HG03565 (cell line): ENCODE measurements at regions not wholly inside any gene's neighbourhood (a gene's known extent, or its start where the extent isn't known, plus 50 kb on each side); places are given as distances from the start of the nearest gene placed in this dataset.
"Not testable (repeated sequence)": the region's sequence is repeated elsewhere in the genome, so short reads cannot be mapped to it uniquely, and the experiment has no call there.

Experiments used
- ATAC-seq: cut with Tn5 transposase; IDR thresholded peaks from one replicate; pipeline ENCODE4 v1.9.1; 2021; ENCODE audit warnings: mild to moderate bottlenecking, moderate library complexity; ENCODE audit not compliant: unreplicated experiment

DNA sequence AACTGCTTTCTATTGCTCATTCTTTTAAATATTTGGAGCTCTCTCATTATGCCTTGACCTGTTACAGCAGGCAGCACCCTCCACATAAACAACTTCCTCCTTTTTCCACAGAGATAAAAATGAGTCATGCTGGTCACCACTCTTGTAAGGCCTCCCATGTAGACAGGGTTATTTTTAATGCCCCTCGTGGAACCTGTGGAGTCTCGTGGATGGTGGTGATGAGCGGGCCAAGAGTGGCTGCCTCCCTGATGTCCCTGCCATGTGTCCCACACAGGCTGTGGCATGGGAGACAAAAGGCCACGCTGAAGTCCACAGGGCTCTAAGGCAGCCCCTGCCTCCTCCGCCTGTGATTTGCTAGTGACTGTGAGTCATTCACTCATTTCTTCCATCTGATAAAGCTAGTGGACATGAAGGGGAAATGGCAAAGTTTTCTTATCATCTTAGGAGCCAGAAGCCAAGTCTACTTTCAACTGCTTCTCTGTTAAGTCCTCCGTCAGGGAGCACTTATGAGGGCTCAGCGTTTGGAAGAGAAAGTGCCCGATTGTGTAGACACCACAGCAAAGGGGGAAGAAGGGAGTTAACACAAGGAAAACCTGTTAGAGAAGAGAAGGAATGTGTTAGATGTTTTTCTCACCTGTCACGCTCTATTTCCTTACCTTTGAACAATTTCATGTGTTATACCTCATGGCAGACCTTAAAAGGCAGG is 121.6 kb upstream of the FAT1 start:
- no peak for ATAC-seq

DNA sequence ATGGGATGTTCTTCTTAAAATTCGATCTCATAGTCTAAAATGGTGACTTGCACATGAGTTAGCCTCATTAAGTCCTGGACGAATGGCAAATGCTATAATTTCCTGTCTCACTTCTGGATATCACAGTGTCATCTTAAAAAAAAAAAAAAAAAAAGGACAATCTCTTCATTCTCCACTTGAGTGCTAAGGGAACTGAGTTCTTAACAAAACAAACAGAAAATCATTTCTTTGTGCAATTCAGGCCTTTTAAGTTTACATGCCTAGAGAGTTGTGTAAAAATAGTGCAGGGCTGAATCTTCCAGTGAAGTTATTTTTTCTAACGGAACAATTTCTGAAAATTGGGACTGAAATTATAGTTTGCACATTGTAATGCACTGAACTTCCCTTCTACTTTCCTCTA is 122.8 kb upstream of the FAT1 start:
- no peak for ATAC-seq

DNA sequence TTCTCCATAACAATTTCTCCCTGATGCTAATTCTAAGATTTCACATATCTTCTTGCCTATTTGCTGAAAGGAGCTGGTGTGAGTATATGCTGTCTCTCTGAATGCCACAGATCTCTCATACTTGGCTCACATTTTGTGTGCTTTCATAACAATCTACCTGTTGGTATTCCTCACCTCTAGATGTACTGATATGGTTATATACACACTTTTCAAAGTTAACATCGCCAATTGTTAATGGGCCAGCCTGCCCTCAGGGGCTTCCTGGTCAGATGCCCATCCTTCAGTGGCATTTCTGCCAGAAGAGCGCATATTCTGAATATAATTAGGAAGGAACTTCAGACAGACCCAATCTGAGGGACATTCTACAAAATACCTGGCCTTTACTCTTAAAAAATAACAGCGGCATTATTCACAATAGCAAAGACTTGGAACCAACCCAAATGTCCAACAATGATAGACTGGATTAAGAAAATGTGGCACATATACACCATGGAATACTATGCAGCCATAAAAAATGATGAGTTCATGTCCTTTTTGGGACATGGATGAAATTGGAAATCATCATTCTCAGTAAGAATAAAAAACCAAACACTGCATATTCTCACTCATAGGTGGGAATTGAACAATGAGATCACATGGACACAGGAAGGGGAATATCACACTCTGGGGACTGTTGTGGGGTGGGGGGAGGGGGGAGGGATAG is 123.9 kb upstream of the FAT1 start:
- ATAC-seq: not testable (repeated sequence)

DNA sequence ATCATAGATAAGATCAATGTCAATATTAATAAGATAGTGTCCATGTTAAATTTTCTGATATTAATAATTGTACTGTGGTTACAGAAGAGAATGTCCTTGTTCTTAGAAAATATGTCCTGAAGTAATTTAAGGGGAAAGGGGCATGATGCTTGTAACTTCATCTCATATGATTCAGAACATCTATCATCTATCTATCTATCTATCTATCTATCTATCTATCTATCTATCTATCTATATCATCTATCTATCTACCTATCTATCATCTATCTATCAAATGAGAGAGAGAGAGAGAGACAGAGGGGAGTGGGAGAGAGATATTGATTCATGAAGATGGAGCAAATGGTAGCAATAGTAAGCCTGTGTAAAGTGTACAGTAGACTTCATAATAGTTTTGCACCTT is 124.8 kb upstream of the FAT1 start:
- no peak for ATAC-seq

DNA sequence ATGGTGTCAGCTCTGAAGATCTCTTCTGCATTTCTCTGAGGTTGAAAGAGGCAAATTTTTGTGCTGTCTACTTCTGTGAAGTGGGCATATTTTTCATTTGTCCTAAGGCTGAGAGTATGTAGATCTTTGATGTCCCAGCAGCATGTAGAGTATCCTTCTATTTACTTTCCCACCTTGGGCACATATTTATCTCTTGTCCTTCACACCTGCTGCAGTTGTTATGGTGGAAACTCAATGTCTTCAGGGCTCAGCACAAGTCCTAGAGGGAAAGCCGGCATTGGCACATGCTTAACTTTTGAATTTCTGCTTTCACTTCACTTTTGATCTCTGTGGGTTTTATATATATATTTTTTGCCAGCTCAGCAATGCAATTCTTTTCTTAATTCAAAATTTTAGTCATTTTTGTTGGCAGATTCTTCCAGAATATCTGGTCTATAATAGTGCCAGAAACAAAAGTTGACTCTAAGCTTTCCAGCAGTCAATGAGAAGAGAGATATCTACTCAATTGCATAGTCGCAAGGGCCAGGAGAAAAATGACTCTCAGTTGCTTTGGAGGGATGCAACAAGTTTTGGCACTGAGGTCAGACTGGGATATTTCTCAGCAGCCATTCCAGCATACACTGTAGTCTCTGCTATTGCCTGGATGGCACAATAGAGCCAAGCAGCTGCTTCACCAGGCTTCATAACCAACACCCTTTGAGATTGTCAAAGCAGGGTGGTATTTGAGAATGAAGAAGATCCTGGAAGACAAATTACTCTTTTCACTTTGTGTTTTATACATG is 127.8 kb upstream of the FAT1 start:
- no peak for ATAC-seq

DNA sequence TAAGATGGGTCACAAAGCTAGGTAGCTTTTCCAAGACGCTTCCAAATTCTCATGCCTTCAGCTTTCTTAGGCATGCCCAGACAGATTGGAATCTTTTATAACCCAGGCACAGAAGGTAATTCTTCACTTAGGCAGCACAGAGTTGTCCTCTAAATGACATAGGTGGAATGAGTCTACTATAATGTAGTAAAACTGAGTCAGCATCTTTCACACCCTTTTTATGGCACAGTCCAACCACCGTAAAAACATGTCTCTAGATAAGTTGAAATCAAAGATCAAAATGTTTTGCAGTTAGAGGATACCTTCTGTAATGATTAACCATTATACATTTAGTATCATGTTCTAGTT is 128.4 kb upstream of the FAT1 start:
- no peak for ATAC-seq

DNA sequence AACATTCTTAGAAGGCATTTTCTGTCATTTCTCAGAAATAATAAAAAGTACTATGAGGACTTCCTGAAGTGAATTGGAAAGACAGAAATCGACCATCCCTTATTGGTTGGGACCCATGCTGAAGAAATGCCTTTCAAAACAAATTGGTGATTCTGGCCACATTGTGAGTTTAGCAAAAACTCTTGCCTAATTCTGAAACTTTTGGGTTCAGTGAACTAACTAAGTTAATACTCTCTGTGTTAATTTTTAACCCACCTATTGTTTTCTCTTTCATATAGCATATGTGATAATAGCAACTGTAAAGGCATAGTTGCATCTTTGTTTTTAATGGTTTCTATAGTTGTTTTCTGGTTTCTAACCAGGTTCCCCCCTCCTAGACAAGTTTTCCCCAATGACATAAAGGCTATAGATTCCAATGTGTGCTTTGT is 129.3 kb upstream of the FAT1 start:
- ATAC-seq: peak; percentile 61

DNA sequence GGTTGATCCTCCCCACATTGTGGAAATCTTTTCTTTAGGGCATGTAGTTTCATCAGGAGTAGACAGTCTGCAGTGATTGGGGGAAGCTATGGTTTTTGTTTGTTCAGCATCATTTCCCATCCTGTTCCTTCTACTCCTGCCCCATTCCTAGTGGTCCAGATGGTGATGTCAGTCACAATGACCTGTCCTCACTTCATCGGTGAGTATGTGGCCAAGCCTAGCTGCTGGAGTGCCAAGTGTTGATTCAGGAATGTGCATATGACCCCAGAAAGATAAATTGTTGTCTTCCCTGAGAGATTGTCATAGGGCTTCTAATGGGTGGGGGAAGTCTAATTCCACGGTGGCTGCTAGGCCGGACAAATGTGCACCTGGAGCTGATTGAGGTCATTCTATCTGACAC is 130.6 kb upstream of the FAT1 start:
- no peak for ATAC-seq

DNA sequence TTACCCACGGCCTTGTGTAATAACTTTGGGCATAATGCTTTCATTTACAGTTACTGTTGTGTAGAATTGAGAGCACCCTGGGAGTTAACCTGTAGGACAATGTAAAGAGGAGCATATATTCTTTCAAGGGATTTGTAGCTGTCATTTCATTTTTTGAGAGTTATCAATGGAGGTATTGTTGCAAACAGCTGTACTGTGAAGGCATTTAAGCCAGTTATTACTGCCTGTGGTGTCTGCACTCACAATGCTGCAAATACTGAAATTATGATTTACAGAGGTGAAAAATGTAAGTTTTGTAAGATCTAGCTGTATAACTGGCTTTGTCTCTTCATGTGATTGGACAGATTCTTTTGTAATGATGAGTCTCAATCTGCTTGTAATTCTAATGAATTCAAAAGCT is 131.5 kb upstream of the FAT1 start:
- ATAC-seq: no peak

DNA sequence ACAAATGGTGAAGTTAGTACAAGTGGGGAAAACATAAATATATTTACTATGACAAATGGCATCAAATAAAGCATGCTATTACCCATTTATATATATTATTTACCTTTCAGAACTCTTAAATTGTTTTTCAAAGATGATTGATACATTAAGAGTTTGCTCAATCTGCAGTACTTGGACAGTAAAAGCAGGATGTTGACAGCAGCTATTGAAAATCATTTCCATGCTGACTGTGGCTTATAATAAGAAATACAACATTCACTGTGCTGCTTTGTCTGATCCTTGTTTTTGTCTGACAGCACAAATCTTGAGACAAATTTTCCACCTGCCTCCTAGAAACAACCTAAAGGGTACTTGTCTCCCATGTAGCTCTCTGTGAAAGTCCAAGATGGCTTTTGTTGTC is 134.1 kb upstream of the FAT1 start:
- ATAC-seq: no peak

DNA sequence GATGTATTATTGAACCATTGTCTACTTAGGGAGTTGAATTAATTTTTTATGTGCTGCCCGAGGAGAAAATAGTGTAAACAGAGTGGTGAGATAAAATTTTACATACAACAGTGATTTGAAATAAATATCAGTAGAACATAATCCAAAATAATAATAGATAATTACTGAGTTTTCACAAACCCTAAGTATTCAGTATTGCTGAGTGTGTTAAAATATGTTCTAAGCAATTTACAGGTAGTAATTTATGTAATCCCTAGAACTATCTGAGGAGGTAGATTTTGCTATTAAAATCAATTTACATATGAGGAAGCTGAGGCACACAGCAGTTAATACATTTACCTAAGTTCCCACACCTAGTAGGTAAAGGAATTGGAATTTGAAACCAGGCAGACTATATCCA is 134.7 kb upstream of the FAT1 start:
- no peak for ATAC-seq

DNA sequence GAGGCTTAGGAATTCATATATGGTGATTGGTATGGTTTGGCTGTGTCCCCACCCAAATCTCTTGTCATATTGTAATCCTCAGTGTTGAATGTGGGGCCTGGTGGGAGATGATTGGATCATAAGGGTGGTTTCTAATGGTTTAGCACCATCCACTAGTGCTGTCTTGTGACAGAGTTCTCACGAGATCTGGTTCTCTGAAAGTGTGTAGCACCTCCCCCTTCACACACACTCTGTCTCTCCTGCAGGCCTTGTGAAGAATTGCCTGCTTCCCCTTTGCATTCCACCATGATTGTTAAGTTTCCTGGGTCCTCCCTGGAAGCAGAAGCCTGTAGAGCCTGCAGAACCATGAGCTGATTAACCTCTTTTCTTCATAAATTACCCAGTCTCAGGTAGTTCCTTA is 135.8 kb upstream of the FAT1 start:
- no peak for ATAC-seq

DNA sequence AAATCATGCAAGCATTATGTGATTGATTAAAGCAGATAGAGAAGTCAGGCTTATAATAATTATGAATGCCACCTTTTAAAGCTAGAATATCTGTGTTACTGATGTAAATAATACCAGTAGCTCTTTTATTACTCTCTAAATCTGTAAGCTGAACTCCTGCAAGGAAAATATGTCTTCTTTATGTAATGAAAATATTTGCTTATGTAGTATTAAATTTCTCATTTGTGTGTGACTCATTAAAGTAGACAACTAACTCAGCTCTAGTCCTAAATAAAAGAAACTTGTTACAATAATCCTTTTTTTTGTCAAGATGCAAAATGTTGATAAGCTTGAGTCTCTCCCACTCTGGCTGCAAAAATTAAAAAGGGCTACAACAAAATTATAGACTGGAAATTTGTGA is 137.7 kb upstream of the FAT1 start:
- no peak for ATAC-seq

DNA sequence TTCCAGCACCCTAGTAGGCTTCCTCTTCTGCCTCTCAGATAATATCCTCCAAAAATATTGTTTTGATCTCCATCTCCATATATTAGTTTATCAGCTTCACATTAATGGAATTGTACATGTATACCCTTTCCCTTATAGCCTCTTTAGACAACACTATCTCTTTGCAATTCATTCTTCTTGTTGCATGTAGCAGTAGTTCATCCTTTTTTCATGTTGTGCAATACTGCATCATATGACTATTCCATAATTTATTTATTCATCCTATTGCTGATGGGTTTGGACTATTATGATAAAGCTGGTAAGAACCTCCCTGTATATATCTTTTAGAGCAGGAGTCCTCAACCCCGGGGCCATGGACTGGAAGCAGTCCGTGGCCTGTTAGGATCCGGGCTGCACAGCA is 148.2 kb upstream of the FAT1 start:
- no peak for ATAC-seq

DNA sequence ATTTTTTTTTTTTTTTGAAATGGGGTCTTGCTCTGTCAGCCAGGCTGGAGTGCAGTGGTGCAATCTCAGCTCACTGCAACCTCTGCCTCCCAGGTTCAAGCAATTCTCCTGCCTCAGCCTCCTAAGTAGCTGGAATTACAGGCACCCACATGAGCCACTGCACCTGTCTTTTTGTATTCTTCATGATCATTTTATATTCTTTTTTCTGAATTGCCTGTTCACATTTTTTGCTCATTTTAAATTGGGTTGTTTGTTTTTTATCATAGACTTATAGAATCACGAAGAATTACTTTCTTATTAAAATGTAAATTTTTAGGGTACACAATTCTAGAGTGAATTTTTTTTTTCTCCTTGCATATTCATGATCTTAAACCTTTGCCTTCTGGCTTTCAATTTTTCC is 149.4 kb upstream of the FAT1 start:
- not testable (repeated sequence) for ATAC-seq

DNA sequence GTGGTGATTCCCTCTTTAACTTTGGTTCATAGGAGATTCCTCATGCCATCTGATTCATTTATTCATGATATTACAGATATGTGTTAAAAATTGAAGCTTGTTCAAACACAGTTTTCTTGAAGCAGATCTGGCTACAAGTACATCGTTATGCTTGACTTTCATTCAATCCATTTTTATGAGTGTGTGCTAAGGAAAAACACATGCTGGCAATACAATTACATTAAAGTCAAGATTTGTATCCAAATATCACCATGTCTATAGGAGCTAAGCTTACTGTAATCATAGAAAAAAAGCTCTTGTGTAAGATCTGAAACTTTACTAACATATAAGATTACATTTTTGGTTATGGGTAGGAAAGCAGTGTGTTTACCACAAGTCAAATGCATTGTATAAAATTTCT is 151.8 kb upstream of the FAT1 start:
- no peak for ATAC-seq

DNA sequence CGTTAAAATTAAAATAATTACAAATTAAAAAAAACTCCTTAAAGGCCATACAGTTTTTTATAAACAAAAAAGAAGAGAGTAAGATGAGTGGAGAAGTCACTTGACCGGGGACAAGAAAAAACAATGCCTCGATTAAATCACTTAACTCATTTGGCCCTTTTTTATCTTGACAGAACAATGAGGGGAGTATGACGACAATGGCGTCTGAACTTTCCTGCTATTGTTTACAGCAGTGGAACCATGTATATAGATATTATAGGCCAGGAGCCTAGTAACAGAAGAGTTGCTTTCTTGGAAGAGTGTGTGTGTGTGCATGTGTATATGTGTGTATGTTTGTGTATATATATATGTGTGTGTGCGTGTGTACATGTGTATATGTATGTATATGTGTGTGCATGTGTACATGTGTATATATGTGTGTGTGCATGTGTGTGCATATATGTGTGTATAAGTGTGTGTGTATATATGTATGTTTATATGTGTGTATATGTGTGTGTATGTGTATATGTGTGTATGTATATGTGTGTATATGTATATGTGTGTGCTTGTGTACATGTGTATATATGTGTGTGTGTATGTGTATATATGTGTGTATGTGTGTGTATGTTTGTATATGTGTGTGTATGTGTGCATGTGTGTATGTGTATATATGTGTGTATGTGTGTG is 153.4 kb upstream of the FAT1 start:
- no peak for ATAC-seq

DNA sequence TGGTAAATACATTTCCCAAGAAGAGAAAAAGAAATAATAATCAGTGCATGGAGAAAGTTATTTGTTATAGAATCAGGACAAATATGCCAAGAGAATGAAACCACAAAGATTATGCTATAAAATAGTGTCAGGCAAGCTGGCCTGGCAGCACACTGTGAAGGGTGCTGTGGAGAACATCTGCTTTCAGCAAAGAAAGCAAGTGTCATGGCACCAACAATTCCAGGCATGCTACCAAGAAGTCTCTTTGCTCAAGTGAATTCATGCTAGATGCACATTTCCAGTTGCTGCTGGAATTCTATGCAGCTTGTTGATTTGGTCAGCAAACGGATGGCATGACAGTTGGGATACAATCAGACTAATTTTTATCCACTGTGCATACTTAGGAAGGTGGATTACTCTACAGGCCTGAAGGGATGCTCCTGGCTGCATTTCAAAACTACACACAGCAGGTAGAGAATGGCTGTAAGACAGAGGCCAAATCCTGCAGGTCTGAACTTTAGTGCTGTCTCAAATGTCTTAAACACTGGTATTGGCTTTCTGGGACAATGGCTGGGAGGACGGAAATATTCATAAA is 154.6 kb upstream of the FAT1 start:
- no peak for ATAC-seq

DNA sequence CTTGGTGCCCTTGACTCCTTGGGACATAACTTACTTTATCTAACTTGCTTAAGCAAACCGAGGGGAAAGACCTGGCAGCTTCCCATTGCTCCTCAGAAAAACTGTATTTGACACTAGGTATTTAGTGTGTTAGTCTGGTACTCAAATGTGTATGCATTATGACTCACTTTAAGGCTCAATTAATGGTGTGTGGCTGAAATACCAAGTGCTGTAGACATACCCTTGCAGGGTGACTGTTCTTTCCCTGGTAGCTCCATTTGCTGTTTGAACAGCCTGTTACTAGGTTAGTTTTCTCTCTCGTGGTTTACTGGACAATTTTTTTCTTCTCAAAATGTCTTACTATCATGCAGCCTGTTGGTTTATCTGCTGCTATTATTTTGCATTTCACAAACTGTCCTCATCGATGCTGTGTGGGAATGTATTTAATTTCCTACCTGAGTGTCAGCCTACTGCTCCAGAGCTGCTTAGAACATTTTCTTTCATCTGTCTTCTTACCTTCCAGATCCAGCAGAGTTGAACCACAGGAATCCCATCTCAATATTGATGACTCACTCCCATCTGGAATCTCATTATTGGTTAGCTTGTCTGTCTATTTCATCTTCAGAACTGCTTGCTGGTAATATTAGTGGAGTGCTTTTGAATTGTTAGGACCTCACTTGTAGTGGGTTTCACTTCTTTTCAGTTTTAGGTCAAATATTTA is 158.0 kb upstream of the FAT1 start:
- no peak for ATAC-seq

DNA sequence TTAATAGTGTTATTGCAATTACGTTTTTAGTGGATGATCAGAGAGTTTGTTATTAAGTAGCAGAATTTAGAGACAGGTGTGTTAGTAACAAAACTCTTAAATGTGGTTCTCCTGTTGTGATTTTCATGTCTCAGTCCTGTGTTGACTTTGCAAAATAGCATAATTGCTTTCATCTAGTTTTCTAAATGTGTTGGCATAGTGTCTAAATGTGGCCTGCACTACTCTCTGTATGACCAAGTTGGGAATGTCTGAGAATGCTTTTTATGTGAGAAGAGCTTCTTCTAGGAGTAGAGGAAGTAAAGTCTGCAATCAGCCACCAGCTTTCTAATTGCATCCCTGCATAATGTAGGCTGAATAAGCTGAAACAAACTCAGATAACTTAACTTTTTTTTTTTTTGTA is 158.6 kb upstream of the FAT1 start:
- no peak for ATAC-seq

DNA sequence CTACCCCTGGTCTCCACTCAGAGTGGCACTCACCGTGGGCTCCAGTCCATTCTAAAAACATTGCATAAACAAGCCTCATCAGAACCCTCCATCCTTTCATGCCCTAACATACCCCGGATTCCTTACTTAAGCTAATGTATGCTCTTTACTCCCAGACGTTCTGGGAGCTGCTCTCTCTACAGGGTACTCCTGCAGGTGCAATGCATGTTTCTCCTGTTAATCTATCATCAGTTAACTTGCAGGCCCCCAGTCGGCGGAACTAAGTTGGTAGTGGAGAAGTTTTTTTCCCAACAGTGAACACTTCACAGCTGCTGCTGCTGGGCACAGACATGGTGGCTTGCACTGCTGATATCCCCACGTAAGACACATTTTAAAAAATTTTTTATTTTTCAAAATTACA is 161.6 kb upstream of the FAT1 start:
- ATAC-seq: no peak
